HG03520 (cell line): ENCODE measurements at regions not wholly inside any gene's neighbourhood (a gene's known extent, or its start where the extent isn't known, plus 50 kb on each side); places are given as distances from the start of the nearest gene placed in this dataset.
"Not testable (repeated sequence)": the region's sequence is repeated elsewhere in the genome, so short reads cannot be mapped to it uniquely, and the experiment has no call there.

Experiments
- ATAC-seq: cut with Tn5 transposase; IDR thresholded peaks from one replicate; pipeline ENCODE4 v1.9.1; 2021; ENCODE audit warnings: mild to moderate bottlenecking, moderate library complexity; ENCODE audit not compliant: unreplicated experiment

GRCh38 chr2:39932198-39932597 is 153.1 kb upstream of the THUMPD2 start:
- no peak for ATAC-seq

- ATAC-seq = no peak
These were observed 151.3 kb upstream of the THUMPD2 start for GRCh38 chr2:39930175-39930917.

DNA sequence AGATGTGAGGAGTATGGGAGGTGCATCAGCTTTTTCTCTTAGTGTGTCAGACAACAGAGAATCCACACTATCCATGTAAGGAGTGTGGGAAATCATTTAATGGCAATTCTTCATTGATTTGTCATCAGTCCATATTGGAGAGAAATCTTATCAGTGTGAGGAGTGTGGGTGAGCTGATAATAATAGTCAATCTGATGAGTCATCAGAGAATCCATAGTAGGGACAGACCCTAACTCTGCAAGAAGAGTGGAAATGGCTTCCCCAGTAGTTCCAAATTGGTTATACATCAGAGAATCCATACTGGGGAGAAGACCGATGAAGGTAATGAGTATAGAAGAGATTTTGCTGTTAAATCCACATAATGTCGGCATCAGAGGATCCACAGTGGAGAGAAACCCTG is 150.5 kb upstream of the THUMPD2 start:
- no peak for ATAC-seq

- no peak for ATAC-seq
These were observed 146.3 kb upstream of the THUMPD2 start for GRCh38 chr2:39925312-39925711.

- ATAC-seq = no peak
These were observed 144.4 kb upstream of the THUMPD2 start for GRCh38 chr2:39923455-39923854.

GRCh38 chr2:39922679-39923405 is 143.8 kb upstream of the THUMPD2 start:
- ATAC-seq = no peak

- ATAC-seq = no peak
These were observed 141.3 kb upstream of the THUMPD2 start for GRCh38 chr2:39920307-39920801.

DNA sequence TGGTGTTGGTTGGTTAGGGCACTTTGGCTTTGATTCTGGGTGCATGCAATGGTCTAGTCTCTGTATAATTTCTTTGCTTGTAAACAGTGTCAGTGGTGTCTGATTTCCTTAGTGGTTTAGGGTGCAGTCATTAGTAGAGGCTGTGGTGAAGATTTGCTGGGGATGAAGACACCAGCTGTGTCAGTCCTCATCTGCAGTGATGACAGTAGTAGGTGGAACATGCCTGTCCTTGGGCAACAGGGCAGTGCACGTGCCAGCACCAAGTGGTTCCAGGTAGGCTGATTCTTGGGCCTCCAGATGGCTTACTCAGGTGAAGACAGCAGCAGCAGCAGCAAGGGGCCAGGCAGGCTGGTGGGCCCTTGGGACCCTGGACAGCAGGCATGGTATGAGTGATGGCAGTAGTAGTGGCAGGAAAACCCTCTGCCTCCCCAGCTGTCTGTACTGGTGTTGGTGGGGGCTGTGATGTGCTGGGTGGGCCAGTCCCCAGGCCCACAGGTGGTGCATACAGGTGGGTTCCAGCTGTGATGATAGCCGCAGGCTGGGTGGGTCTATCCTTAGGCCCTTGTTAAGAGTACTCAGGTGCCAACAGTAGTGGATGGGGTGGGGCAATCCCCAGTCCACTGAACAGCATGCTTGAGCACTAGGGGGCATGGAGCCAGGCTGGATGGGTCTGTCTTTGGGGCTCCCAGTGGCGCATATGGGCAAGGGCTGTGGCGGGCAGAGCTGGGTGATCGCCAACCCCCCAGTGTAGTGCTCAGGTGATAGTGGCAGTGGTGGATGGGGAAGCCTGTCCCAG is 140.7 kb upstream of the THUMPD2 start:
- no peak for ATAC-seq

- ATAC-seq = no peak
These were observed 139.8 kb upstream of the THUMPD2 start for GRCh38 chr2:39918886-39919285.

GRCh38 chr2:39917371-39917770 is 138.3 kb upstream of the THUMPD2 start:
- ATAC-seq = not testable (repeated sequence)

GRCh38 chr2:39914949-39915348 is 135.9 kb upstream of the THUMPD2 start:
- no peak for ATAC-seq

DNA sequence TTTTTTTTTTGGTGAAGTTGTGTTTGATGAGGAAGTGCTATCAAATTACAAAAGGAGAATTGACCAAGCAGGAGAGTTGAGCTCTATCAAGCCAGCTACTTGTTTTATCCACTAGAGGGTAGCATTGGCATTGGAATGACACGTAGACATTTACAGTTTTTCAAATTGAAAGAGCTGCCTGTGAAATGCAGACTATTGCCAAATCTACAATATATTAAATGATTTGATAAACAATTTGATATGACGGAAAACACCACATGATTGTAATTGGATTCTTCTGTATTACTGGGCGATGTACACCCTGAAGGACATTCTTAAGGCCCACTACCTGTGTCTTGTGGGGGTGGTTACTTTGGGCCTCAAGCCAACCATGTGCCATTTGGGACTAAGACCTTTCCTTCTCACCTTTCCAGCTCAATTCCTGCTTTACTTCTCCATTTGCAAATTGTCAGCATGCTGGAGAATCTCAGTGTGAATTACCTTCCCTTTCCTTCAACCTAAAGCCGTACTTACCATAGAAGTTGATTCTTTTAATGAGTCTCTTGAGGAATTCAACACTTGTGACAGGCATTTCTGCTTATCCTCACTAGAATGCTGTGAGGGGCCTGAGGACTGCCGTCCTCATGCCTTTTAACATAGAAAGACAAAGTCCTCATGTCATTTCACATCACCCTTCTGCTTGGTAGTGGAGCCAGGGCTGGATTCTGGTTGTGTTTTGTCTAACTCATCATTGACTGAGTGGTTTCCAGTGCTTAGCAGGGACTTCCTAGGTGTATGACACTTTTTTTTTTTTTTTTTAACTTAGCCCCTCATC is 134.8 kb upstream of the THUMPD2 start:
- ATAC-seq = peak; percentile 65

DNA sequence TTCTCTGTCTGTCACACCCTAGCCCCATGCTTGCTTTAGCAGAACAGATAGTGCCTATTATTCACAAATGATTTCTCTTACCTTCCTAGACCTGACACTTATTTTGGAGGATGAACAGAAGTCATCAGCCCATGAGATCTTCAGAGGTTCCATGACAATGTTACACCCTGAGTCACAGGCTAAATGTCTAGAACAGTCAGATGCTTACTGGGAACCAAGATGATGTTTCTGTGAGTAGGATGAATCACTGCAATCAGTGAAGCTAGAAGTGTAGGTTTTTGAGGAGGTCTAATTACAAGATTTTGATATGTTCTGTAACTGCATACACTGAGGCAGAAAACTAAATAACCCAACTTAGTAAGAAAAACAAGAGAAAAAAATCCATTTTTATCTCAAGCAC is 123.0 kb upstream of the THUMPD2 start:
- ATAC-seq = no peak

DNA sequence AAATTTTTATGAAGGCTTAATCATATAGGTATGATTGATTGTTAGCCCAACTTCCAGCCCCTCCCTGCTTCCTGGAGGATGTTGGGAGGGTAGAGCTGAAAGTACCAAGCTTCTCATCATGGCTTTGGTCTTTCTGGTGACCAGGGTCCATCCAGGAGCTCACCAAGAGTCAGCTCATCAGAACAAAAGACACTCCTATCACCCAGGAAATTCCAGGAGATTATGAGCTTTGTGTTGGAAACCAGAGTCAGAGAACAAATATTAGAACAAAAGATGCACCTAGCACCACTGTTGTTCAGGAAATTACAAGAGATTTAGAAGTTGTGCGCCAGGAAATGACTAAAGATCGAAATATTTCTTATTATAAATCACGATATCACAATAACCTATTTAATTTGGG is 119.9 kb upstream of the THUMPD2 start:
- no peak for ATAC-seq

GRCh38 chr2:39897273-39897672 is 118.2 kb upstream of the THUMPD2 start:
- ATAC-seq = no peak

- ATAC-seq = no peak
These were observed 115.0 kb upstream of the THUMPD2 start for GRCh38 chr2:39894082-39894481.

GRCh38 chr2:39893616-39894015 is 114.6 kb upstream of the THUMPD2 start:
- no peak for ATAC-seq

GRCh38 chr2:39881948-39882347 is 102.9 kb upstream of the THUMPD2 start:
- no peak for ATAC-seq

- no peak for ATAC-seq
These were observed 102.4 kb upstream of the THUMPD2 start for GRCh38 chr2:39881494-39881893.

DNA sequence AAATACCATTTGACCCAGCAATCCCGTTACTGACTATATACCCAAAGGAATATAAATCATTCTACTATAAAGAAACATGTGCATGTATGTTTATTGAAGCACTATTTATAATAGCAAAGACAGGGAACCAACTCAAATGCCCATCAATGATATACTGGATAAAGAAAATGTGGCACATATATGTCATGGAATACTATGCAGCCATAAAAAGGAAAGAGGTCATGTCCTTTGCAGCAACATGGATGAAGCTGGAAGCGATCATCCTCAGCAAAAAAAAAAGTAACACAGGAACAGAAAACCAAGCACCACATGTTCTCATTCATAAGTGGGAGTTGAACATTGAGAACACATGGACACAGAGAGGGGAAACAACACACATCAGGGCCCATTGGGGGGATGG is 99.9 kb upstream of the THUMPD2 start:
- not testable (repeated sequence) for ATAC-seq

DNA sequence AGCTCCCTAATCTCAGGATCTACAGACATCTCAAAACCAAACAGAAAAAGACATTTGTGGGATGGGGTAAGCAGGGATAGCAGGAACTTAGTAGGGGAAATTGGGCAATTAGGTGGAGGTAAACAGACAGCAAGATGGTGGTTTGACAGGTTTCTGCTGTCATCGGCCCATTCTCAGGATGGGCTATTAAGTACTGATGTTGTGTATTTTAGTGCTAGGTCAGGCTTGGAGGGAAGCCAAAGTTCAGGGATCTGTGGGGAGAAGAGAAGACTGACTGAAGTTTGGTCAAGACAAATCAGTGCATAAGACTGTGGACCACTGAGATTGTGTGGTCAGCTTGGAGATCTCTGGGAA is 96.8 kb upstream of the THUMPD2 start:
- ATAC-seq = no peak
